Tibial nerve (tissue), 4 donors: ENCODE measurements at regions not wholly inside any gene's neighbourhood (a gene's known extent, or its start where the extent isn't known, plus 50 kb on each side); places are given as distances from the start of the nearest gene placed in this dataset.

ENCODE experiments used
- CTCF ChIP-seq, 5 experiments: fragments of 200-600 bp in 3 of 5; fragments of 450-650 bp in 2 of 5; sonication (generic) in 3 of 5; IDR thresholded peaks; one replicate each; pipeline ENCODE4 v1.5.1; 2016 to 2019; ENCODE audit warnings: antibody characterized with exemption in 5 of 5, mild to moderate bottlenecking in 3 of 5, moderate library complexity in 2 of 5
- EP300 ChIP-seq, 2 donors: sonication (generic); formaldehyde crosslinking; IDR thresholded peaks; one replicate each; pipeline ENCODE4 v1.6.1; 2017; ENCODE audit warnings: antibody characterized with exemption in 2 of 2, mild to moderate bottlenecking in 1 of 2

DNA sequence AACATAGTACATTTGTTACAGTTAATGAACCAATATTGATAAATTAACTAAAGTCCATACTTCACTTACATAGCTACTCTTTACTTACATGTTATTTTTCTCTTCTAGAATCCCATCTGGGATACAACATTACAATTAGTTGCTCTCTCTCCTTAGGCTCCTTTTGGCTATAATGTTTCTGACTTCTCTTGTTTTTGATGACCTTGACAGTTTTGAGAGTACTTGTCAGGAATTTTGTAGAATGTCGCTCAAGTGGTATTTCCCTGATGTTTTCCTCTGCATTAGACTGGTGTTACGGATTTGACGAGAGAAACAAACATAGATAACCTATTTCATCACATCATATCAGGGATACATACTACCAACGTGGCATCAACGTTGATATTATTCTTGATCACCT is 925.4 kb upstream of the TMPRSS15 start:
- TF ChIP-seq CTCF (IDR thresholded peaks at IDR 0.05) (no peak), EP300 (IDR thresholded peaks at IDR 0.05) (no peak)
